Renal pelvis (tissue), 1 donor: ENCODE measurements at regions not wholly inside any gene's neighbourhood (a gene's known extent, or its start where the extent isn't known, plus 50 kb on each side); places are given as distances from the start of the nearest gene placed in this dataset.
"Not testable (repeated sequence)": the region's sequence is repeated elsewhere in the genome, so short reads cannot be mapped to it uniquely, and the experiment has no call there.

Experiments used
- DNase-seq: peaks from one replicate; pipeline ENCODE4 v3.0.0-alpha.2; 2013

DNA sequence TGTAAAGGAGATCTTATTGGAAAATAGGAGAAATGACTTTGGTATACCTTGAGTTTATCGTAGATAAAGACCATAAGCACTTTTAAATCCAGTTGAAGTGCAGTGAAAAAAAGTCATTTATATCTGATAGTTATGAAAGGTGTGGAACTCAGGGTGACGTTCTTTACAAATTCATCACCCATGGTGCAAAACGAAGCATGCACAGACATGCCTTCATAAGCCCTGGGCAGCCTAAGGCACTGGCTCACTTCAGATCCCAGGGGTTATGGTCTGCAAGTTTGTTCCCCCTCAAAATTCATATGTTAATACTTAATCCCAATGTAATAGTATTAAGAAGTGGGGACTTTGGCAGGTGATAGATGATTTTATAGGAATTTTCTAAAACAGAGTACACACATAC, 1216.4 kb upstream of the USP15 start:
- DNase-seq, result no peak

DNA sequence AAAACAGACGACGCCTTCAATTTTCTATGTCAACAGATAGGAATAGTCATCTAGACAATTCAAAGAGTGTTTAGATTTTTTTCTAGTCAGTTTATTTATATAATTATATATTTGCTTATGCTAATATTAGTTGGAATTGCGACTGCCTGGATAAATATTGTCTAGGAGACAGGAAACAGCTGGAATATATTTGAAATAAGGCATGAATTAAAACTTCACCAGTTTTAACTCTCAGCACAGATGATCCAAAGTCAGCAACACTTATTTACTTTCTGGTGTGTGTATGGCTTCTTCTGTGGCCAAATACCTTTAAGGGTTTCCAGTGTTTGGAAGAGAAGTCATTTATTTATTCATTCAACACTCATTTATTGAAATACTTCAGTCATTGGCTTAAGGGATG, 1215.4 kb upstream of the USP15 start:
- no peak for DNase-seq

DNA sequence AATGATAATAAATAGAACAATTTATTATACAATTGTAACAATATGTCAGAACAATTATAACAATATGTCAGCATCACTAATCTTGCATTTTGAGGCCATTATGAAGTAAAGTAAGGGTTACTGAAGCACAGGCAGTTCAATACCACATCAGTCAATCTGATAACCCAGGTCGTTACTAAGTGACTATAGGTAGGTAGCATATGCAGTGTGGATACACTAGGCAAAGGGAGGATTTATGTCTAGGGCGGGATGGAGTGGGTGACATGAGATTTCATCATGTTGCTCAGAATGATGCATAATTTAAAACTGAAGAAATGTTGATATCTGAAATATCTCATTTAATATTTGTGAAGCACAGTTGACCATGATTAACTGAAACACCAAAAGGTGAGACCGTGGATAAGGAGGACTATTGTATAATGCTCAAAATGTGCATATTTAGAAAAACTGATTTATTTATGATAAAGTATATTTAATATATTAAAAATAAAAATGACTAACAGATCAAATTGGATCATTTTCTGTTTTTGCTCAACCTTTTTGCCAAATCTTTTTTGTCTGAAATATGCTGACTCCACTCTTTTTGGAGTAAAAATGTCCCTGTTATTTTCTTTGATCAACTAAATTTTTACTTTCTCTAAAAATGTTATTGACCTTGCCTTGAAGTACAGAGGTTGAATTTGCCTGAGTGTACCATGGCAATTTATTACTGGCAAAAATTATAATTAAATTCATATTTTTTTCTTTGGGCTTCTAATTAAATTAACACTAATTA, 1189.4 kb upstream of the USP15 start:
- no peak for DNase-seq

DNA sequence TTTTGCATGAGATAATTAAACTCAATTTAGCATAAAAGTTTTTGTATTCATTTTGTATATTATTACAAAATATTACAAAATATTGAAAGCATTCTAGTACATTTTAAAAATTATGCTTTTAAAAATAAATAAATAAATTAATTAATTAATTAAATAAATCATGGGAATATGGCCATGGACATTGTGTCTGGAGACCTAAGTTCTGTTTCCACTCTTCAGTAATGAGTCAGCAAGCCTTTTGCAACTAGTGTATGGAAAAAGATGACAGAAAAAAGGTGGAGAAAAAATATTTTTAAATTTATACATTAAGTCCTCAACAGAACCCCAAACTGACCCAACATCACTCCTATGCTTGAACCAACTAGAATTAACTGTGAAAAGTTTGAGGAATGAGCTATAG, 1187.5 kb upstream of the USP15 start:
- DNase-seq, result no peak

DNA sequence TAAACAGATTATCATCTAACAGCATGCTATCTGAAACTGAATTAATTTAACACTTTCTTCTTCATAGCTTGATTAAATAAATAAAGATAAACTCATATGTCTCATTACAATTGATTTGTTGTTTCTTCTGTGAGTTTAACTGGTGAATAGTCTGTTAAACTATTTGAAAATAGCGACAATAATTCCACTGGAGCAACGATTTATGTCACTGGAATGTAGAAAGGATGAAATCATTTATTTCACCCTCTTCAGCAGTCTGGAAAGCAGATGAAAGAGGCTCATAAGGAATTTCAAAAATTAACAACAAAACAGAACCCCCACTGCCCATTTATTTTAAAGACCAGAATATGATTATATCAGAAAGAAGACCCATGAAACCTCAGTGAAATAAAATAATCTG, 1165.1 kb upstream of the USP15 start:
- no peak for DNase-seq

DNA sequence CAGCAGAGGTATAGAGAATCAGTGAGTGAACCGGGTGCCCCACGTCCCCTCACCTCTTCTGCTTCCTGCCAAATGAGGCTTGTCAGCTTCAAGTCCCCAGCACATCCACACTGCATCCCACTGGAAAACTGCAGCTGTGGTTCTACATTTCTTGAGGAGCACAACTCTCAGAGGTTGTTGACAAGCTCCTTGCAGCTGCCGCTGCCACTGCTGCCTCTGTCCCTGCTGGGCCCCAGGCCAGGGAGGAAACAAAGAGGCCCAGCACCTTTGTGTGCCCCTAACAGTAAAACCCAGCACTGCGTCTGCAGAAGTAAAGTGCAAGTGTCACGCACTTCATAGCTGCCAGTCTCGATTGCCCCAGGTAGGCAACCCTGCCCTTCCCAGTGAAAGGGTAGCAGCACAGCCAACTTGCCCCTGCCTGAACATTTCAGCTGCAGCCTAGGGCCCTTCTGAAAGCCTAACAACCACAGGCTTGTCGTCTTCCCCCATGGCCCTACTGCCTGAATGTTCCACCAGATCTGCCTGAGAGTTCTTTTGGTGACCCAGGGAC, 1162.1 kb upstream of the USP15 start:
- no peak for DNase-seq

DNA sequence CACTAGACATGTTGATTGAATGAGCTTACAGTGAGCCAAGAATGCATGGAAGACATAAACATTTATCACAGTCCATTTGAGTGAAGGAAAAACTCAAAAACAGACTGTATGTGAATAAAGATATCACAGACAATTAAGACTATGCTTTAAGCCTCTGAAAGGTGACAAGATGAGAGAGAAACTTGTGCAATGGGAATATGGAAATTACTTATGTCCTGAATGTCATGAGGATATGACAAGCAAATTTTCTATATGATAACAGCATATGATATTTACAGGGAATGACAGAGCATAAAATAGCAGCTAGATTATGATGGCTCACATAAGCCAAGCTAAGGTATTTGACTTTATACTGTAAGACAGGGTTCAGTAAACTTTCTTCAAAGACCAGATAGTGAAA, 1153.1 kb upstream of the USP15 start:
- DNase-seq, result no peak

DNA sequence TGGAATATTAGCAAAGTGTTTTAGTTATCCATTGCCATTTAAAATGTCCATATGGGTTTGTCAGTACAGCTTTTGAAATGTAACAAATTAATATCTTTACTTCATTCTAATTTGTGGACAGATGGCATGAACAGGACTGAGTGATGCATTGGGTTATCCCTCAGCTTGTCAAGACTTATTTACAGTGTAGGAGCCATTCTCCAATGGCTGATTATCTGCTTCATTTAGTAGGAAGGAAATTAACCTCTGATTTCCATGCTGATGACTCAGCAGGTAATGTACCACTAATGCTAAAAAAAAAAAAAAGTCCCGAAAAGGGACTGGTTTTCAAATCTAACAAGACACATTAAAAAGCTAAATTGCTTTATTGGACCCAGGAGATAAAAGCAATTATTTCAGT, 1149.0 kb upstream of the USP15 start:
- DNase-seq, result no peak

DNA sequence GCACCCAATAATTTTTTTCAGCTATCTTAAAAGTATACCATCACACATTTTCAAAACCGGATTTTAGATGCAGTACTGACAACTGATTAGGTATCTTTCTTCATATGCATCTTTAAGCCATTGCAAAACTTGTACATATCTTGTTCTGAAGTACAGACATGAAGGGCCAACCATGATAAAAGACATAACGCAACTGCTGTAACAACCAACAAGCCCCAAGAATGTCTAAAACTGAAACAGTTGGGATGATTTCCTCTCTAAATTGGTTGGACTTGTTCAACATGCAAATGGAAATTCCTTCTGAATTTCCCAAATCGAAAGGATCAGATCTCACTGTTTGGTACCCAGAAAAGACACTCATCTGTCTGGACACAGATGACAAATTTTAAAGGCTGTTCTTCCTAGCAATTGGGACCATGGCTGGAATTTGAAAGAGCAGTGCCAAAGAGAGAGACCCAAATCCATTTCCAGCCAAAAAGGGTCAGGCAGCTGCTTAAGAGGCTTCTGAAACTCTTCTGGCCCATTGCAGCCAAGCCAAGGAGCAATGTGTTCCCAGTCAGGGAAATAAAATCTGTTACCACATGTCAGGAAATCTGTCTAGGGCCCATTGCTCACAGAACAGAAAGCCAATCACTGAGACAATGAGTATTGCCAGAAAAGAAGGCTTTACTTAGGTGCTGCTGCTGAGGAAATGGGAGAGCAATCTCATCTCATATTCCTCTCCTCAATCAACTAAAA, 1122.4 kb upstream of the USP15 start:
- DNase-seq, result no peak

DNA sequence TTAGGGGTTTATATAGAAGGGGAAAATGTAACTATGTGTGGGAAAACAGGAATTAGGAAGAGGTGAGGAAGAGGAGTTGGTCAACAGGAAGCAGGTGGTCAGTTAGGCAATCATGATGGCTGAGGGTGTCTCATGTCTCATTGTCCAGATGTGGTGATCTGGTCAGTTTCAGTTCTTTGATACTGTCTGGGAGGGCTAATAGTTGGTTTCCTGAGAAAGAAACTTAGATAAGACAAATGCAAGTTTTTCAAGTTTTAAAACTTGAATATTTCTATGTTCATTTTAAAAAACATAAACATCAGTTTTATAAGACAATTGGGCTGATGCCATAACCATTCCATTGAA, 1121.8 kb upstream of the USP15 start:
- DNase-seq, result no peak

DNA sequence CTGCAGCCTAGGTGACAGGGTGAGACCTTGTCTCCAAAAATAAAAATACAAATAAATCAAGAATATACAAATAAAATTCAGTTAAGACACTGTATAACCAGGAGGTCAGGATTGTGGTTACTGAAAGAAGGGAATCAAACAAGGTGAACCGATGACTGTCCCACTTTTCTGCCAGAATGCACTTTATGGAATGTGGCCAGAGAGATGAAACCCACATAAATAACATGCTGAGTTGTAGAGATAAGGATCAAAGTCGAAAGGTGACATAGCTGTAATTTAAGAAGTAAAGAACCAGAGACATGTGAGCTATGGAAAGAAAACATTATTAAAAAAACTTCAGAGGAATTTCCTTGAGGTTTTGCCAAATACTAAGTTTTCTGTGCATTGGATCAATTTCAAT, 1098.2 kb upstream of the USP15 start:
- no peak for DNase-seq

DNA sequence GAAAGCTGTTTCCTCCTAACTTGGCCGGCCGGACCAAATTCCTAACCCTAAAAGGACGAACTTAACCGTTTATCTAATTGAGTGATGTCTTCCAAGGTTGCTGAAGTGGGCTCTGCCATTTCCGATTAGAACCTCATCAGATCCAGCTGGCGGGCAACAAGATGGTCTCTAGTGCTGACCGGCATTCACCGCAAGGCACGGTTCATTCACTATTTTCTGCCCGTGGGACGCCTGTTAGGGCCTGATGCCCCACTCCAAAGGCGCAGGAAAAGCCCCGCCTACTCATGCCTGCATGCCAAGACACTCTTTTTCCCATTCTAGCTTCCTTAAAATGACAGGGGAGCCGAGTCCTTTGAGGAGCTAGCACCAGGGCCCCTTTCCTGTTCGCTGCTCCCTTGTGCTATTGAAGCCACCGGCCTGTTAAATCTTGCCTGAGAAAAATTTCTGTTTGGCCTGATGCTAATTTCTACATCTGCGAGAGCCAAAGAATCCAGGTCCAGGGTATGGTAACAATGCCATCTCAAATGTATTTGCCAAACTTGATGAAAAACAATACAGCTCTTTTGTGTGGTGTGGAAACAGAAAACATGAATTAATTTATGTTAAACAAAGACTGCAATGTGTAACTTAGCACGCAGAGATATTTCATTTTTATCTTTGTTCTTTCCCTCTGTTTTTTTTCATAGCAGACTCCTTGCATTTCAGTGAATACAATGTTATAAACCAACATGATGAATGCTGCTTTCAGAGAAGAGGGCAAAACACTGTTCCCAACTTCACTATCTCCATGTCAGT, 1071.2 kb upstream of the USP15 start:
- DNase-seq, result peak; percentile 7

DNA sequence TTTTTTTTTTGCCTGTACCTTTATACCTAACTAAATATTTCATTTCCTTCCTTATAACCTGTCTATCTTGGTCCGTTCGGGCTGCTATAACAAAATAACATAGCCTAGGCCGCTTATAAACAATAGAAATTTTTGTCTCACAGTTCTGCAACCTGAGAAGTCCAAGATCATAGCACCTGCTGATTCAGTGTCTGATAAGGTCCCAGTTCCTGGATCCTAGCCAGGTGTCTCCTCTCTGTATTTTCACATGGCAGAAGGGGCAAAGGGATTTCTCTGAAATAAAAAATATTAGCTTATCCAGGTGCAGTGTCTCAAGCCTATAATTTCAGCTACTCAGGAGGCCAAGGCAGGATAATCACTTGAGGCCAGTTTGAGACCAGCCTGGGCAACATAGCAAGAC, 1046.6 kb upstream of the USP15 start:
- no peak for DNase-seq

DNA sequence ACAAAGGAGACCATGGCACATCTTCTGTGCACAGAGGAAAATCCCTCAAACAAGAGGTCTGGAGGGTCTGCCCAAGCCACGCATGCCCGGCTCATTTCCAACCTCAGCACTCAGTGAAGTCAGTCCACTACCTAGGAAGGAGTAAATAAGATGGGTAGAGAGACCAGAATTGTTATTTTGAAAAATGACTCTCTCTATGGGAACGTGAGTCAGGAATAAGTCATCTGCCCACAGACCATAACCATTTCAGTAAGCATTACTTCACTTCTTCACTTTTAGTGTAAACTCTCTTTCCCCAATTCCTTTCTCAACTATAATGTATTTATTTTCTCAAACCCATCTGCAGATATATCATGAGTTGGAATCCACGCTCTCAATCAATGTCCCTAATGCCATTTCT, 1039.9 kb upstream of the USP15 start:
- no peak for DNase-seq

DNA sequence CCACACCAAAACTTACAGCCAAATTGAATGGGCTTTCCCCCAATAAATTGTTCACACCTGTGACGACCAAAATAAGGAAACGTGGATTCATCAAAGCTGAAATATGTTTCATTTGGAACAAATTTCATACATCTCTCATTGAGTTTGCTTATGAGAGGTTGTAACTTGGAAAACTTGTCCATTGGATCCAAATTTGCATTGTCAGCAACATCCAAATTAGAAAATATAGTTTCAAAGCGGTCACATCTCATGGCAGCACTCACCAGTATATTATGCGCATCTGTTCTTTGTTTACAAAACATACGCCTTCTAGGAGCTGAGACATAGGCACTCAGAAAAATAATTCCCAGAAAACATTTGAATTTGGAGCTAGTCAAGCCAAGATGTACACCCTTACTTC, 1028.2 kb upstream of the USP15 start:
- DNase-seq, result no peak

DNA sequence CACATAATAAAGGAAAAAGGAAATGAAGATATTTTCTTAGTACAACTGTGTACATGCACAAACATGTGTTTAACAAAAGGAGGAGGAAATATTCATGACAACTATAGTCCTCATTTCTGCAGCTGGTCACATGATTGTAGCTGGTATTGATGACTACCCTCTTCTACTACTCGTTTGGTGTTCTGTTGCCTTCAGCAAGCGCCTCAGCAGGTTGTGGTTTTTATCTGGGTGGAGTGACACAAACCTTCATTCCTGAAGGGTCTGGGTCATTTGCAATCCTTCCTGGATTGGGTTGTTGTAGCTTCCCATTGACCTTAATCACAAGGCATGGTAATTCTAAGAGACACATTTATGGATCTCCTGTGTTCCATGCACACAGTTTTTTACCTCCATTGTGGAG, 1009.9 kb upstream of the USP15 start:
- no peak for DNase-seq

DNA sequence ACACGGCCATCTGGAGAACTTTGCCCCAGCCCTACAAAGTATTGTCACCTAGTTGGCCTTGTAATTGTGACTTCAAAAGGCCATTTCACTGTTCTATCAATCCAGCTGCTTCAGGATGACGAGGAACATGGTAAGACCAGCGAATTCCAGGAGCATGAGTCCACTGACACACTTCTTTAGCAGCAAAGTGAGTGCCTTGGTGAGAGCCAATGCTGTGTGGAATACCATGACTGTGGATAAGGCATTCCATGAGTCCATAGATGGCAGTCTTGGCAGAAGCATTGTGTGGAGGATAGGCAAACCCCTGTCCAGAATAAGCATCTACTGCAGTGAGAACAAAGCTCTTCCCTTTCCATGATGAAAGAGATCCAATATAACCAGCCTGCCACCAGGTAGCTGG, 1009.1 kb upstream of the USP15 start:
- no peak for DNase-seq

DNA sequence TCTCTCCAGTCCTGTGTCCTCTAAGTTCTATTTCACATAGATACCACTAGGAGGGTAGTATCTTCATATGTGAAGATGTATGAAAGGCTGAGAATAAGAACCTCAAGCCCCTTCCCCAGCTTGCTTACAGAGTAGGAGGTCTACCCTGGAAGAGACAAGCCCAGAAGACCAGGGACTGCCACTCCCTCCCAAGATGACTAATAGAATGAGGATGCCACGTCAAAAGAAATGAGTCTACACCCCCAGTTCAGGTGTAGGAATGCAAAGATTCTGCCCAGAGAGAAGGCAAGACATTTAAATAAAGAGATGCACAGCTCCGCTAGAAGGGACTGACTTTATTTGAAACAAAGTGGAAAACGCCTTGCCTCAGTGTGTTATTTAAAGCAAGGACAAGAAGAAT, 1006.0 kb upstream of the USP15 start:
- DNase-seq, result no peak

DNA sequence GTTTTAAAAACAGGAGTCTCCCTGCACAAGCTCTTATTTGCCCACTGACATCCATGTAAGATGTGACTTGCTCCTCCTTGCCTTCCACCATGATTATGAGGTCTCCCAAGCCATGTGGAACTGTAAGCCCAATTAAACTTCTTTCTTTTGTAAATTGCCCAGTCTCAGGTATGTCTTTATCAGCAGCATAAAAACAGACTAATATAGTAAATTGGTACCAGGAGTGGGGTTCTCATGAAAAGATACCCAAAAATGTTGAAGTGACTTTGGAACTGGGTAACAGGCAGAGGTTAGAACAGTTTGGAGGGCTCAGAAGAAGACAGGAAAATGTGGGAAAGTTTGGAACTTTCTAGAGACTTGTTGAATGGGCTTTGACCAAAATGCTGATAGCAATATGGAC, 995.9 kb upstream of the USP15 start:
- DNase-seq, result not testable (repeated sequence)

DNA sequence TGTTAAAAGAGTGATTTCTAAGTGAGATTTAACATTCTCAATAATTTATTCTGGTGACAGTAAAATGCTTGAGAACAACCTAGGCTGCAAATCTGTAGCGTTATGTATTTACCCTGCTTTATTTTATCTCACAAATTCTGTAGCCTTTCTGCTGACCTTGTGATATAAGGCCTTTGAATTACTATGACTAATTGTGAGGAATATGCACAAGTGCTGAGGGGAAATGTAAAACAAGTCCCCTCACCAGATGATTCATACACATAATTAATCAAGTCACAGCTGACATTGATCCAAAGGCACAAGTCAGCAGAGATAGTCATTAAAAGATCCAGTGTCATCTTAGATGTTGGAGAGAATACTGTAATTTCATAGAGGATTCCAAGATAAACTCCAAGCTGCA, 992.7 kb upstream of the USP15 start:
- DNase-seq, result no peak

DNA sequence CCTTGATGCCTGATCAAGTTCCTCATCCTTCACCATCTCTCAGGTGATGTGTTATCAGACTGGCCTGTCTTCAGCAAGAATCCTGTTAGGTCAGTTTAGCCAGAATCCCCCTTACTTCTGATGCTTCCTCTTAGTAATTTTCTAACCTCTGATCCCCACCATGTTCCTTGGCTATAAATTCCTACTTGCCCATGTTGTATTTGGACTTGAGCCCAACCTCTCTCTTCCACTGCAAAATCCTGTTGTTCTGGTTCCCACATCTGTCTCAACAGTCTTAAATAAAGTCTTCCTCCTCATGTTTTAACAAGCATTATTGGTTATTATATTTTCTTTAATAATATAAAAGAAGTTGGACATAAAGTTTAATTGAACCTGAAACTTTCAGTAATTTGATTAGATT, 987.8 kb upstream of the USP15 start:
- DNase-seq, result no peak

DNA sequence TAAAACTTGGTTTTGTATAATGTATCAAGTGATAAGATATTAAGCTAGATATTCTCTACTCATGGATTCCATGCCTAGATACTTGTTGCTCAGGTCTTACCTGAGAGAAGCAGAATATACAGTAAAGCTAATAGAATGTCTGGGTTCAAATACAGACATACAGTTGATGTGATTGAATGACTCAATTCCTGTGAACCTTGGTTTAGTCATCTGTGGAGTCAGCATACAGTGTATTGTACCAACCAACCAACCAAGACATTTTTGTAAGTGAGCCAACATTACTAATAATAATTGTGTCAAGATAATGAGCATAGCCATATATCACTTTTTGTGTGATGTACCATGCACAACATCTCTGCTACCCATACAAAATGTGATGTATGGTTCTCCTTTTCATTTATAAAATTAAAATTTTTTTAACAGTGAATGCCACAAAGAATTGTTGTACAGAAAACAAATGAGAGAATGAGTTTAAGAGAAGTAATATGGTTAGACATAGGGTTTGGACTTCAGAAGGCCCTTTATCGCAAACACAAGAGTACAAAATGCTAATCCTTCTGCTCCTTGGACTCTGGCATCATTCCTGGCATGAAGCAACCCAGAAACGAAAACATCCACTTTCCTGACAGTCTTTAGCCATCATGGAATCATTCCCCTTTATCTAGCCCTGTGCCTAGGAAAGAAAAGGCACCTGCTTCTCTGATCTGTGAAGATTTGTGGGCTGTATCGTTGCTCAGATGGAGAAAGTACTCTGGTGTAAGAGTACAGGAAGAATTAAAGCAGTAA, 977.2 kb upstream of the USP15 start:
- DNase-seq, result no peak
